ENCODE measurements at regions not wholly inside any gene's neighbourhood (a gene's known extent, or its start where the extent isn't known, plus 50 kb on each side); places are given as distances from the start of the nearest gene placed in this dataset.

DNA sequence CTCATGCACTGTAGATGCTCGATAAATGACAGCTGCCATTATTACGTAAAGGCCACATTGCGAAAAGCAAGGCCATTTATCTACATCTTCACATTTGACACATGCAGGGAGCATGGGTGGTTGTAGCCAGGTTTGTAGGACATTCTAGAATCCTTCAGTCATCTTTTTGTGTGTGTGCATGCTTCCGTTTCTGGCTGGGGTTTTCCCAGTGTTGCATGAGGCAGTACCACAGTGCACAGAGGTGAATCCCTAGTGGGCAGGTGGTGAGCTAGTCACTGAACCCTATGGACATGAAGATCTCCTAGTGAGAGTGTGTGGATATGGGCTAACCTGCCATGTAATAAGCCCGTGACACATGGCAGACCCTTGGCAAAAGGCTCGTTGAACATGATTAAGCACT, 151.8 kb upstream of the SLC14A2 start:
- Histone ChIP-seq H2AFZ (replicated peaks; ENCODE audit: low read length, poor library complexity) (no peak overlapping the region), H3K27ac (ENCODE audit: insufficient read depth, low read length) (no peak overlapping the region), H3K27me3 (ENCODE audit: control insufficient read depth, insufficient read depth, low read length) (peaks cover 1% of the 10 kb centered on the region; the same call in 1 of the 2 replicates), H3K4me2 (ENCODE audit: low read depth, low read length) (no peak overlapping the region), H3K9me1 (ENCODE audit: insufficient read depth, low read length) (no peaks in the 10 kb centered on the region), H3K4me3 (ENCODE audit: insufficient read depth, low read depth, low read length) (no peak overlapping the region), H2AK9ac (replicated peaks; ENCODE audit: low read depth, low read length, poor library complexity) (no peak overlapping the region), H3K14ac (replicated peaks; ENCODE audit: low read depth, low read length) (no peak overlapping the region), H3K36me3 (ENCODE audit: control insufficient read depth, insufficient read depth, low read length) (no peaks in the 10 kb centered on the region), H2BK120ac (ENCODE audit: low read depth, low read length) (no peak overlapping the region), H3K56ac (ENCODE audit: extremely low read depth, insufficient read depth, low read length) (no peak overlapping the region), H3K4ac (ENCODE audit: low read depth, low read length) (no peak overlapping the region), H4K91ac (ENCODE audit: insufficient read depth, low read depth, low read length) (no peak overlapping the region), H3K79me1 (ENCODE audit: low read depth in 1 of 2, low read length in 2 of 2) (no peaks in the 10 kb centered on the region), H3K9me3 (ENCODE audit: control insufficient read depth, insufficient read depth, low read length) (no peaks in the 10 kb centered on the region), H3K4me1 (ENCODE audit: control insufficient read depth, insufficient read depth, low read length) (no peaks in the 10 kb centered on the region), H3K9ac (ENCODE audit: low read depth, low read length) (no peak overlapping the region), H4K20me1 (ENCODE audit: insufficient read depth, low read length) (no peaks in the 10 kb centered on the region), H3K23ac (ENCODE audit: low read depth, low read length) (no peak overlapping the region), H3K18ac (ENCODE audit: low read depth, low read length) (no peak overlapping the region), H2BK5ac (ENCODE audit: low read depth, low read length, poor library complexity, severe bottlenecking) (no peak overlapping the region), H4K5ac (ENCODE audit: low read depth, low read length) (no peak overlapping the region), H2AK5ac (ENCODE audit: low read depth, low read length) (no peak overlapping the region), H2BK15ac (ENCODE audit: low read depth, low read length) (no peak overlapping the region), H4K8ac (ENCODE audit: low read depth in 2 of 2, low read length in 2 of 2) (no peak overlapping the region), H2BK20ac (ENCODE audit: low read depth, low read length) (no peak overlapping the region)
- WGBS, 2 experiments (ENCODE audit: extremely low coverage in 2 of 2, insufficient read length in 1 of 2) = 33% methylated on average over 3 of the region's 6 CpGs; no CpG with 5 or more reads in 1 of the 2 experiments
- no TSS peak for BruUV-seq (replicated peaks)
- dilution Hi-C loops (cut with HindIII; ENCODE audit: low sequenced_read_pairs, unreplicated experiment) (no loop called here), intact Hi-C loops (cut with micrococcal nuclease) (no loop called here), in situ Hi-C loops (cut with MboI; ENCODE audit: low sequenced_read_pairs) (no loop called here)
- POLR2A ChIA-PET (ENCODE audit: unreplicated experiment) = no interaction called here
- TF ChIP-seq NFE2L2 (IDR thresholded peaks at IDR 0.05; ENCODE audit: low read depth, low read length) (no peak), MAZ (IDR thresholded peaks at IDR 0.05; ENCODE audit: borderline replicate concordance, low read depth, low read length) (no peak), CEBPB (IDR thresholded peaks at IDR 0.05; ENCODE audit: low read depth, low read length) (no peak)
- TF ChIP-seq, protein P1, sequence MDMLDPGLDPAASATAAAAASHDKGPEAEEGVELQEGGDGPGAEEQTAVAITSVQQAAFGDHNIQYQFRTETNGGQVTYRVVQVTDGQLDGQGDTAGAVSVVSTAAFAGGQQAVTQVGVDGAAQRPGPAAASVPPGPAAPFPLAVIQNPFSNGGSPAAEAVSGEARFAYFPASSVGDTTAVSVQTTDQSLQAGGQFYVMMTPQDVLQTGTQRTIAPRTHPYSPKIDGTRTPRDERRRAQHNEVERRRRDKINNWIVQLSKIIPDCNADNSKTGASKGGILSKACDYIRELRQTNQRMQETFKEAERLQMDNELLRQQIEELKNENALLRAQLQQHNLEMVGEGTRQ (IDR thresholded peaks at IDR 0.05; ENCODE audit: low read depth, low read length) = no peak
- CTCF ChIA-PET = no interaction called here
- no peak for DNase-seq
- ATAC-seq (ENCODE audit: low read depth) = no peak

Data from IMR-90 (cell line).